Liver (tissue), 7 donors: ENCODE measurements at regions not wholly inside any gene's neighbourhood (a gene's known extent, or its start where the extent isn't known, plus 50 kb on each side); places are given as distances from the start of the nearest gene placed in this dataset.

Experiments
- DNase-seq: peaks from one replicate; pipeline ENCODE4 v3.0.0-alpha.2; 2017; ENCODE audit warnings: low spot score
- H3K27ac ChIP-seq, 2 donors: one replicate each; pipeline ENCODE4 v1.7.0; 2013; ENCODE audit warnings: inconsistent platforms in 2 of 2, low read length in 2 of 2, control low read depth in 1 of 2, low read depth in 1 of 2, mild to moderate bottlenecking in 1 of 2
- H3K27me3 ChIP-seq, 4 donors: one replicate each; pipeline versions ENCODE4 v1.6.1 to v1.7.0; 2013; ENCODE audit warnings: low read length in 3 of 4, inconsistent platforms in 1 of 4, mild to moderate bottlenecking in 1 of 4, moderate library complexity in 1 of 4; ENCODE audit not compliant: control insufficient read depth in 4 of 4, insufficient read depth in 4 of 4
- H3K36me3 ChIP-seq, 4 donors: one replicate each; pipeline versions ENCODE4 v1.6.1 to v1.7.0; 2013; ENCODE audit warnings: low read length in 3 of 4, mild to moderate bottlenecking in 3 of 4, low read depth in 1 of 4, moderate library complexity in 1 of 4; ENCODE audit not compliant: control insufficient read depth in 4 of 4, insufficient read depth in 3 of 4
- H3K4me1 ChIP-seq, 4 donors: one replicate each; pipeline versions ENCODE4 v1.6.1 to v1.7.0; 2013; ENCODE audit warnings: low read length in 3 of 4, mild to moderate bottlenecking in 3 of 4, moderate library complexity in 1 of 4; ENCODE audit not compliant: control insufficient read depth in 4 of 4, insufficient read depth in 4 of 4
- H3K4me3 ChIP-seq, 3 donors: one replicate each; pipeline versions ENCODE4 v1.6.1 to v1.7.0; 2013; ENCODE audit warnings: low read length in 3 of 3, control low read depth in 1 of 3, low read depth in 1 of 3, mild to moderate bottlenecking in 1 of 3
- H3K9ac ChIP-seq, 2 donors: one replicate each; pipeline ENCODE4 v1.7.0; 2013; ENCODE audit warnings: low read length in 2 of 2, mild to moderate bottlenecking in 2 of 2, moderate library complexity in 2 of 2, control low read depth in 1 of 2, low read depth in 1 of 2
- H3K9me3 ChIP-seq, 4 donors: one replicate each; pipeline versions ENCODE4 v1.6.1 to v1.7.0; 2013; ENCODE audit warnings: low read length in 3 of 4; ENCODE audit not compliant: control insufficient read depth in 4 of 4
- ATF3 ChIP-seq: IDR thresholded peaks from 2 replicates; pipeline ENCODE4 v1.6.1; 2016; ENCODE audit warnings: antibody characterized with exemption
- EGR1 ChIP-seq, 2 donors: IDR thresholded peaks; 2 replicates each; pipeline ENCODE4 v1.6.1; 2016 to 2018; ENCODE audit warnings: antibody characterized with exemption in 2 of 2, low read depth in 2 of 2
- FOXA1 ChIP-seq: IDR thresholded peaks from 2 replicates; pipeline ENCODE4 v1.6.1; 2016; ENCODE audit warnings: antibody characterized with exemption
- FOXA2 ChIP-seq: IDR thresholded peaks from 2 replicates; pipeline ENCODE4 v1.6.1; 2016; ENCODE audit warnings: antibody characterized with exemption
- GABPA ChIP-seq, 2 donors: IDR thresholded peaks in 1 of 2; conservative IDR thresholded peaks in 1 of 2; 2 replicates each; pipeline ENCODE4 v1.6.1; 2016; ENCODE audit warnings: antibody characterized with exemption in 2 of 2, mild to moderate bottlenecking in 1 of 2, moderate library complexity in 1 of 2
- HNF4A ChIP-seq, 2 donors: conservative IDR thresholded peaks; 2 replicates each; pipeline ENCODE4 v1.6.1; 2016; ENCODE audit warnings: antibody characterized with exemption in 2 of 2, mild to moderate bottlenecking in 2 of 2
- HNF4G ChIP-seq: IDR thresholded peaks from 2 replicates; pipeline ENCODE4 v1.6.1; 2016; ENCODE audit warnings: antibody characterized with exemption
- JUND ChIP-seq, 2 donors: IDR thresholded peaks; 2 replicates each; pipeline ENCODE4 v1.6.1; 2016; ENCODE audit warnings: antibody characterized with exemption in 2 of 2
- MAX ChIP-seq: IDR thresholded peaks from 2 replicates; pipeline ENCODE4 v1.6.1; 2016; ENCODE audit warnings: antibody characterized with exemption
- NR2F2 ChIP-seq: IDR thresholded peaks from 2 replicates; pipeline ENCODE4 v1.6.1; 2016; ENCODE audit warnings: antibody characterized with exemption
- RAD21 ChIP-seq, 2 donors: IDR thresholded peaks; 2 replicates each; pipeline ENCODE4 v1.6.1; 2016; ENCODE audit warnings: antibody characterized with exemption in 2 of 2, mild to moderate bottlenecking in 2 of 2
- REST ChIP-seq: IDR thresholded peaks from 2 replicates; pipeline ENCODE4 v1.6.1; 2016; ENCODE audit warnings: antibody characterized with exemption, mild to moderate bottlenecking
- RXRA ChIP-seq, 2 donors: IDR thresholded peaks; 2 replicates each; pipeline ENCODE4 v1.6.1; 2017 to 2018; ENCODE audit warnings: antibody characterized with exemption in 2 of 2, mild to moderate bottlenecking in 1 of 2
- SP1 ChIP-seq: IDR thresholded peaks from 2 replicates; pipeline ENCODE4 v1.6.1; 2018; ENCODE audit warnings: antibody characterized with exemption, mild to moderate bottlenecking
- TAF1 ChIP-seq: conservative IDR thresholded peaks from 2 replicates; pipeline ENCODE4 v1.6.1; 2016; ENCODE audit warnings: antibody characterized with exemption, mild to moderate bottlenecking
- YY1 ChIP-seq: IDR thresholded peaks from 2 replicates; pipeline ENCODE4 v1.6.1; 2016; ENCODE audit warnings: antibody characterized with exemption, mild to moderate bottlenecking
- ZBTB33 ChIP-seq: IDR thresholded peaks from 2 replicates; pipeline ENCODE4 v1.6.1; 2016; ENCODE audit warnings: antibody characterized with exemption
- WGBS: extraction: QIAGEN DNeasy Blood & Tissue Kit; methylation state at CpG from one replicate; pipeline ENCODE4 v1.1.7; 2013; 5-methylcytosine and 5-hydroxymethylcytosine counted together
- donor health status: healthy.
- donor health status: healthy.
- donor health status: healthy.
- donor health status: healthy.

- no peak overlapping the region for H3K9ac ChIP-seq
- no peaks in the 10 kb centered on the region for H3K27me3 ChIP-seq
- DNase-seq = no peak
- H3K36me3 ChIP-seq = no peaks in the 10 kb centered on the region
- TF ChIP-seq JUND (IDR thresholded peaks at IDR 0.05) (no peak), TAF1 (no peak), ATF3 (no peak), HNF4G (no peak), FOXA1 (no peak), REST (no peak), EGR1 (IDR thresholded peaks at IDR 0.05; ENCODE audit: low read depth in 2 of 2) (no peak), NR2F2 (no peak), ZBTB33 (no peak), YY1 (no peak), RAD21 (IDR thresholded peaks at IDR 0.05) (no peak)
- no peak overlapping the region for H3K4me3 ChIP-seq
- H3K4me1 ChIP-seq = no peaks in the 10 kb centered on the region
- no peak overlapping the region for H3K27ac ChIP-seq
- no peaks in the 10 kb centered on the region for H3K9me3 ChIP-seq
- 55% methylated on average over 1 of the region's 1 CpG for WGBS
Measured at GRCh38 chr4:34035225-34035624, 2209.1 kb downstream of the ARAP2 start.

- no peaks in the 10 kb centered on the region for H3K27me3 ChIP-seq
- WGBS = 84% methylated on average over 1 of the region's 1 CpG
- H3K27ac ChIP-seq = no peak overlapping the region
- no peak overlapping the region for H3K4me3 ChIP-seq
- TF ChIP-seq ATF3 (no peak), EGR1 (IDR thresholded peaks at IDR 0.05; ENCODE audit: low read depth in 2 of 2) (no peak), RAD21 (IDR thresholded peaks at IDR 0.05) (no peak), RXRA (IDR thresholded peaks at IDR 0.05) (no peak), MAX (no peak), REST (no peak), FOXA2 (no peak), TAF1 (no peak), GABPA (IDR thresholded peaks at IDR 0.05 in 1 of 2, conservative IDR thresholded peaks at IDR 0.05 in 1 of 2) (no peak), SP1 (no peak), HNF4A (conservative IDR thresholded peaks at IDR 0.05) (no peak), NR2F2 (no peak), ZBTB33 (no peak), JUND (IDR thresholded peaks at IDR 0.05) (no peak)
- no peaks in the 10 kb centered on the region for H3K4me1 ChIP-seq
- no peak for DNase-seq
- no peaks in the 10 kb centered on the region for H3K9me3 ChIP-seq
- no peaks in the 10 kb centered on the region for H3K36me3 ChIP-seq
- H3K9ac ChIP-seq = no peak overlapping the region
Measured at GRCh38 chr4:34037280-34037679, 2207.0 kb downstream of the ARAP2 start.
